RWPE2 (cell line): ENCODE measurements at regions not wholly inside any gene's neighbourhood (a gene's known extent, or its start where the extent isn't known, plus 50 kb on each side); places are given as distances from the start of the nearest gene placed in this dataset.

Source experiments
- ATAC-seq: fragments of 200-7000 bp; cut with Tn5 transposase; 3 replicates; pipeline ENCODE4 v1.9.1; 2021; ENCODE audit warnings: low read depth
- DNase-seq: peaks from one replicate; pipeline ENCODE4 v3.0.0-alpha.2; 2020; ENCODE audit warnings: low spot score
- H3K27ac ChIP-seq: fragments of 450-650 bp; 2 replicates; pipeline ENCODE4 v1.5.1; 2017; ENCODE audit warnings: mild to moderate bottlenecking; ENCODE audit not compliant: poor library complexity, severe bottlenecking
- H3K27me3 ChIP-seq: fragments of 250-450 bp; sonication (Bioruptor Pico); 2 replicates; pipeline ENCODE4 v1.5.1; 2021; ENCODE audit warnings: mild to moderate bottlenecking, moderate library complexity; ENCODE audit not compliant: insufficient read depth, poor library complexity, severe bottlenecking
- H3K36me3 ChIP-seq: fragments of 250-450 bp; sonication (Bioruptor Pico); 2 replicates; pipeline ENCODE4 v1.5.1; 2020; ENCODE audit warnings: low read depth, mild to moderate bottlenecking, moderate library complexity
- H3K4me1 ChIP-seq: fragments of 250-450 bp; sonication (Bioruptor Pico); 2 replicates; pipeline ENCODE4 v1.5.1; 2021; ENCODE audit warnings: mild to moderate bottlenecking, moderate library complexity; ENCODE audit not compliant: insufficient read depth, poor library complexity, severe bottlenecking
- H3K4me3 ChIP-seq: fragments of 250-450 bp; sonication (Bioruptor Pico); 2 replicates; pipeline ENCODE4 v1.5.1; 2021; ENCODE audit warnings: mild to moderate bottlenecking, moderate library complexity; ENCODE audit not compliant: severe bottlenecking
- H3K9me3 ChIP-seq: fragments of 250-450 bp; sonication (Bioruptor Pico); 2 replicates; pipeline ENCODE4 v1.5.1; 2021; ENCODE audit warnings: mild to moderate bottlenecking, moderate library complexity; ENCODE audit not compliant: severe bottlenecking
- CTCF ChIP-seq: fragments of 450-650 bp; IDR thresholded peaks from one replicate; pipeline ENCODE4 v1.5.1; 2017; ENCODE audit warnings: mild to moderate bottlenecking, moderate library complexity; ENCODE audit not compliant: poor library complexity, severe bottlenecking

- H3K36me3 ChIP-seq = no peaks in the 10 kb centered on the region
These were observed 59.7 kb upstream of the TNFRSF19 start for GRCh38 chr13:23510544-23510916.

DNA sequence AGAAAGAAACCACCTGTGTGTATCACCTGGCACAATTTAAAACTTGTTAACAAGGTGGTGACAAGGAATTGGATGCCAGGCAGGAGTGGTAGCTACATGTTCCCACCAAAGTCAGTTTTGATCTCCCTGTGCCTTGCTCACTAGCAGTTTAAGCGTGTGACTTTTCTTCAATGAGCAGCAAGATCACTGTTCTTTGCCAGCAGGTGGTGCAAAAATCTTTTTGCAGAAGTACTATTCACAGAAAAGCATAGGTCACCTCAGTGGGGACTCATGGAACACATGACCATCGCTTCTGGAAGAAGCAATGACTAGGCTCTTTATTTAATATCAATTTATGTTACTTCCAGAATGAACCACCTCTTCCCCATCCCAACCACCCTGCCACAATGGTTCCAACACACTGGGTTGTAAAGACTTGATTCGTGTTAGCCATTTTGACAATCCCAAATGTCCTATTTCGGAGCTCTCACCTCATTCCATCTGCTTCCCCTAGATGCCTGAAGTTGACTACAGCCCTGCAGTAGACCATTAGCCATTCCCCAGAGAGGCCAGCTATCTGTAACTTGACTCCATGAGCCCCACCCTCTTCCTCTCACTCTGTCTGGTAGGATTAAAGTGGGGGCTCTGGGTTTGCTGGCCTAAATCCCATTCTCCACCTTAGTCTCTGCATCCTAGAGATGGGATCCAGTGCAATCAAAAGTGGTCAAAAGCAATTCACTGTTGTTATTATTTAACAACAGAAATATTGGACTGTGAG, 59.1 kb upstream of the TNFRSF19 start:
- H3K4me3 ChIP-seq = no peak overlapping the region
- H3K36me3 ChIP-seq = no peaks in the 10 kb centered on the region
- no peak for DNase-seq
- H3K9me3 ChIP-seq = no peaks in the 10 kb centered on the region
- ATAC-seq = peak; percentile 36; the same call in 1 of the 3 replicates
- H3K27ac ChIP-seq = no peak overlapping the region
- H3K4me1 ChIP-seq = peaks cover 12% of the 10 kb centered on the region
- H3K27me3 ChIP-seq = no peaks in the 10 kb centered on the region
- TF ChIP-seq CTCF = no peak

More at GRCh38 chr13:23510544-23510916, 59.7 kb upstream of the TNFRSF19 start:
- no peak for ATAC-seq
- no peak for TF ChIP-seq CTCF
- no peaks in the 10 kb centered on the region for H3K9me3 ChIP-seq
- H3K27ac ChIP-seq = no peak overlapping the region
- DNase-seq = no peak
- H3K27me3 ChIP-seq = no peaks in the 10 kb centered on the region
- H3K4me1 ChIP-seq = peaks cover 12% of the 10 kb centered on the region
- H3K4me3 ChIP-seq = no peak overlapping the region

DNA sequence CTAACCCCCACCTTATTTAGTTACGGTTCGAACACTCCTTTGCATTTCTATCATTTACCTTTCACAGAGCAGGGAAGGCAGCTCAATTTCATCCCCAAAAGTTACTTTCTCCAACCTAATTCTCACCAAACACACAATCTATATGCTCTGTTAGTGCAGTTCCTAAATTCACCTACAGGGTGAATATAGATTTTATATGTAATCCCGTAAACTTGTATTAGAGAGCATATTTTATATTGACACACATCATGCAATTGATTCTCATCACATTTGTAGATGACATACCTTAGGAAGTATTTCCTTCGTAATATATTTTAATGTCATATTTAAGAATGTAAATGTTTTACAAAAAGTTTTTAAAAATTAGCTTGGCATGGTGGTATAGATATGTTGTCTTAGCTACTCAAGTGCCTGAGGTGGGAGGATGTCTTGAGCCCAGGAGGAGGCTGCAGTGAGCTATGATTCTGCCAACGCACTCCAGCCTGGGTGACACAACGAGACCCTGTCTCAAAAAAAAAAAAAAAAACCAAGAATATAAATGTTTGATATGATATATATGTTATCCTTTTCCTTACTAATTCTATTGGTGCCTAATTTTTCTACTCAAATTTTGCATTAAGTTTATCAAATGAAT, 57.3 kb upstream of the TNFRSF19 start:
- no peak for TF ChIP-seq CTCF
- H3K4me3 ChIP-seq = no peak overlapping the region
- no peaks in the 10 kb centered on the region for H3K9me3 ChIP-seq
- ATAC-seq (no peak), DNase-seq (no peak)
- H3K27ac ChIP-seq = no peak overlapping the region
- H3K27me3 ChIP-seq = no peaks in the 10 kb centered on the region
- no peaks in the 10 kb centered on the region for H3K36me3 ChIP-seq
- peaks cover 12% of the 10 kb centered on the region for H3K4me1 ChIP-seq

GRCh38 chr13:23513455-23513854, 56.8 kb upstream of the TNFRSF19 start:
- Histone ChIP-seq H3K36me3 (no peaks in the 10 kb centered on the region), H3K27me3 (no peaks in the 10 kb centered on the region), H3K27ac (no peak overlapping the region), H3K4me1 (peaks cover 12% of the 10 kb centered on the region), H3K4me3 (no peak overlapping the region), H3K9me3 (no peaks in the 10 kb centered on the region)
- TF ChIP-seq CTCF = no peak
- DNase-seq (no peak), ATAC-seq (no peak)

DNA sequence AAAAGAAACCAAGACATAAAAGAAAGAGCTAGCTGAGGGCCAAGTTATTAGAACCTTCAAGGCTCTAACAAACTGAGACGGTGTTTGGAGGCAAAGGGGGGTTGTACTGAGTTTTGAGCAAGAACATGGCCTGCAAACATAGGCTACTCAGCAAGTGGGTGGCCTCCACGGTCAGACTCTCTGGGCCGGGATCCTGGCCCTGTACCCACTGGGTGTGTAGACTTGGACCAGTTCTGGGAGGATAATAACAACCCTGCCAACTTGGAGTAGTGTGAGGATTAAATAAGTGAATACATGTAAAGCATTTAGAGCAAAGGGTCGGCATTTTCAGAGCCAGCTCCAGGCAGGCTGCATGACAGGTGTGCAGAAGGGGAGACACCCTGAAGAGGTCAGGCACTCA, 56.1 kb upstream of the TNFRSF19 start:
- DNase-seq (no peak), ATAC-seq (no peak)
- H3K27ac ChIP-seq = no peak overlapping the region
- no peaks in the 10 kb centered on the region for H3K36me3 ChIP-seq
- H3K9me3 ChIP-seq = no peaks in the 10 kb centered on the region
- no peak for TF ChIP-seq CTCF
- H3K4me3 ChIP-seq = no peak overlapping the region
- H3K27me3 ChIP-seq = no peaks in the 10 kb centered on the region
- peaks cover 12% of the 10 kb centered on the region for H3K4me1 ChIP-seq
